ENCODE measurements at regions not wholly inside any gene's neighbourhood (a gene's known extent, or its start where the extent isn't known, plus 50 kb on each side); places are given as distances from the start of the nearest gene placed in this dataset.

DNA sequence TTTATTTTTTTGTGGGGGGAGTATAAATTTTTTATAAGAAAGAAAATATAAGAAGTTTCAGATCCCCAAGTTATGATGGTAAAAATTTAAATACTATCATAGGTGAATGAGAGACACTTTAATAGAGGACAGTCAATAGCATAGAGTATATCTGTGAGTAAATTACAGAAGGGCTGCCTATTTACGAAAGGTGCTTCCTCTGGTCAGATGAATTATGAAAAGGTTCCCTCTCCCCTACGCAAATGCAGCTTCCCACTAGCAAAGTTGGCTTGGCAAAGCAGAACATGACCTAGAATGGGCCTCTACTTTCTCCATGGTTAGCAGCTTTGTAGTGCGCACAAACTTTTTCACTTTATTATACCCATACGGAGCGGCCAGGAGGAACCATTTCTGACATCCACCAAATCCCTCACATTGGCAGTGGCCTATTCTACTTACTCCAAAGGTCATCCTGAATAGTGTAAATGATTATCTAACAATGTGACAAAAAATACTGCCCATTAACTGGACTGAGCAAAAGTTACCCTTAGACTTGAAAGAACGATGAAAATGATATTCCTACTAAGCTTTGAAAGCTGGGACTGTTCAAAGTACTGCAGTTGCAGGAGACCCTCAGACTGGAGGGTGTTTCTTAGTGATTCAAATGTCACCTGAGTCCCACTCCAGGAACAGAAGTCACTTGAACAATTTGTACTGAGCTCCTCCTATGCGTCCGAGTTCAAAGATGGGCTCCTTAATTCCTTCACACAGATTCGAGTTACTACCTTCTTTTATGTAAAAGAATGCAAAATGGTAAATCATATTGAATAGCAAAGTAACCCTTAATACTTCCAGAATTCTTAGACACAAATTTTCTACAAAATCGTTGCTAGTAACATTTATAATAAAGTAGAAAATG, 148.5 kb downstream of the NOL4 start:
- FAIRE-seq (no peak), DNase-seq (ENCODE audit: low spot score) (no peak)

DNA sequence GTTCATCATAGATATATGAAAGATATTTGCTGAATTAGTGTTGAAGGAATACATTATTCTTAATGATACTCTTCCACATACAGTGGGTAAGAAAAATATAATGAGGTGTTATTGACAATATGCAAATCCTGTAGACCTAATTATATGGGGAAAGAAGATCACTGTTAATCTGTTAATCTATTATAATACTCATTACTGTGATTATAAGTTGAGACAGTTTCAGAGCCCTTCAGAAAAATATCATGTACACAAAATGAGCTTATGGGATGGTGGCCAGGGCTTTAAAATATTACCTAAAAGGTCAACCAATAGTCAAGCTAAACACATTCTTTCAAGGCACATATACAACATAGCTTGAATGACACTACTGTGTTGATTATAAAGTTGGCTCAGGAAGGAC, 163.5 kb downstream of the NOL4 start:
- FAIRE-seq (no peak), DNase-seq (ENCODE audit: low spot score) (no peak)

DNA sequence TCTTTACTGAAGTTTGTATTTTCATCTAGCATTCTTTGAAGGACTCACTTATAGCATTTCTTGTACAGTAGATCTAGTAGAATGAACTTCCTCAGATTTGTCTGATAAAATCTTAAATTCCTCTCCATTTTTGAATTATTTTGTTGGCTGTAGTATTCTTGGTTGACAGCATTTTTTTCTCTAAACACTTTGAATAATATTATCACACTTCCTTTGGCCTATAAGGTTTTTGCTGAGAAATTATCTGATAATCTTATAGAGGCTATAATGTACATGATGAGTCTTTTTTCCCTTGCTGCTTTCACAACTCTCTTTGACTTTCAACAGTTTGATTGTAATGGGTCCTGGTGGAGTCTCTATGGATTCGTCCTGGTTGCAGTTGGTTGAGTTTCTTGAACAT, 169.5 kb downstream of the NOL4 start:
- FAIRE-seq (no peak), DNase-seq (ENCODE audit: low spot score) (no peak)

DNA sequence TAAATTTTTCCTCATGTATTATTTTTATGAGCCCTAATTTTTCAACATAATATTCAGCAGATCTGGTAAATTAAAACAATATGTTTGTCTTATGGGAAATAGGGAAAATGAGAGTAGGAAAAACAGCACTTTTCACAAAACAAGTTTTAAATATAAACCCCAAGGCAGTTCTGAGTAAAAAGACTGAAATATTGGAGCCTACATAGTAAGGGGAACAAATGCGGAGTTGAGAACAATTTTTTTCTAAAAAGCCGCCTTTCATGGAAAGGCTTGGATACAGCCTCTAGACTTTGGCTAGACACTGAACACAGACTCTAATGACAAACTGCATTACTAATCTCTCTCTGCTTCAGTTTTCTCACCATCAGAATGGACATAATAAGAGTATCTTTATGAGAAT, 174.1 kb downstream of the NOL4 start:
- no peak for DNase-seq (ENCODE audit: low spot score)
- no peak for FAIRE-seq

DNA sequence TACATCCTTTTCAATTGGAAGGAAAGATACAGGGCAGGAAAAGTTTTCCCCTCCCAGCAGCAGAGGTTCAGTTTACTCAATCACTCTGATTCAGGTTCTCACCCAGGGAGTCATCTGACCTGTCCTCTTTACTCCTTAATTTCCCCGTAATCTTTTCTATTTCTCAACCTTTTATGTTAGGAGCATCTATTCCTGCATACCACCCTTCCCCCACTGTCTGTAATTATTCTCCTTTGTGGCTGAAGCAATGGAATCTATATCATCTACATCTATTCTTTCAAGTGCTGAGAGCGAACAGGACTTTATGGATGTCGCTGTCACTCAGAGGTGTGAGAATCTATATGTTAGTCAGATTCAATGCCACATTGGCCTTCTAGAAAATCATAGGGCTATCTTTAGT, 175.2 kb downstream of the NOL4 start:
- DNase-seq (ENCODE audit: low spot score): no peak
- no peak for FAIRE-seq

DNA sequence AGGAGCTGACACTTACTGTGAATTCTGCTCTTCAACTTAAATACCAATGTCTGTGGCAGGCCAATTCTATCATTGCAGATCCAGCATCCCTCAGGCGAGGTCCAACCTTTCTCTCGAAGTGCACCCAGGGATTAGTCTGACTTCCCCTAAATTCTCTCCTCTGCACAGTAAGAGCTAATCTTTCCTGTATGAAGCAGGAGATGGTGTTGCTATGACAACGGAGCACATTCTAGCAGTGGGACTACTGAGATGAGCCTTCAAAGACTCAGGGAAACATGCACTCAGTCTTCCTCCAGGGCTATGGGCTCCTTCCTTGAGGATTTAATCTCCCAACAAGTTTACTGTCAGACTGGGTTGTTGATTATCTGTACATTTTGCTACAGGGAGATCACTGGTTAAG, 176.3 kb downstream of the NOL4 start:
- no peak for FAIRE-seq

DNA sequence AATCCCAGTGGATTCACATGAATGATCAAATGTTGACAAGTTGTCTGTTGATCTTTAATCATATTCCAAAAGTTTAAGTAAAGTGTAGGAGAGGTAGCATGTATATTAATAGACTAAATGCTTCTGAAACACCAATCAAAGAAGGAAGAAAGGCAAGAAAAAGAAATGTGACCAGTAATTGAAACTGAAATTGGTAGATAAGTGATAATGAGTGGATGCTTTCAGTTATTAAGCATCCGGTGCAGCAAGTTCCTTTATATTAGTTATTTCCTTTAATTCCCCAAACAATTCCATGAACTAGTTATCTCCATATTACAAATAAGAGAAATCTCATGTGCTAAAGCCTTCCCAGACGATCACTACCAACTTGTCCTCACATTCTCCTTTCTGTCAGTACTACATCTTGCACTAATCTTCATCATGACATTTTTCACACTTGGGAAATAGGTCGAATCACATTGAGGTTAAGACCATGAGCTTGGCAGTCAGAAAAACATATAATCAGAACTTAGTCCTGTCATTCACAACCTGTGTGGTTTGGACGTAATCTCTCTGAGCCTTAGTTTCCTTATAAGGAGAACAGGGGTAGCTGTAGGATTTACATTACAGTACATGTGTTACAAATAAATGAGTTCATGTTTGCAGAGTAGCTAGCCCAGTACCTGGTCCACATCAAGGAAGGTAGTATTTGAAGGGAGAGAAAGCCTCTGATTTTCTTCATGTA, 182.1 kb downstream of the NOL4 start:
- DNase-seq (ENCODE audit: low spot score) (no peak), FAIRE-seq (no peak)

More for the DNA sequence above, 176.3 kb downstream of the NOL4 start:
- no peak for DNase-seq (ENCODE audit: low spot score)

DNA sequence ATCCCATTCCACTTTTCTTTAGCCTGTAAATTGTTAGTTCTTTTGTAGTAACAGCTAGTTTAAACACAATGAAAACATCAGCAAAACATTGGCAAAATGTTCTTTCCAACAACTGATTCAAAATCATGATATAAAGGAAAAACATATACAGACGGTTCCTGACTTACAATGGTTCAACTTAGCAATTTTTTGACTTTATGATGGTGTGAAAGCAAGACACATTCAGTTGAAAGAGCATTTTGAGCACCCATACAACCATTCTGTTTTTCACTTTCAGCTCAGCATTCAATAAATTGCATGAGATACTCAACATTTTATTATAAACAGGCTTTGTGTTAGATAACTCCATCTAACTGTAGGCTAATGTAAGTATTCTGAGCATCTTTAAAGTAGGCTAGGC, 185.1 kb downstream of the NOL4 start:
- FAIRE-seq (no peak), DNase-seq (ENCODE audit: low spot score) (no peak)

DNA sequence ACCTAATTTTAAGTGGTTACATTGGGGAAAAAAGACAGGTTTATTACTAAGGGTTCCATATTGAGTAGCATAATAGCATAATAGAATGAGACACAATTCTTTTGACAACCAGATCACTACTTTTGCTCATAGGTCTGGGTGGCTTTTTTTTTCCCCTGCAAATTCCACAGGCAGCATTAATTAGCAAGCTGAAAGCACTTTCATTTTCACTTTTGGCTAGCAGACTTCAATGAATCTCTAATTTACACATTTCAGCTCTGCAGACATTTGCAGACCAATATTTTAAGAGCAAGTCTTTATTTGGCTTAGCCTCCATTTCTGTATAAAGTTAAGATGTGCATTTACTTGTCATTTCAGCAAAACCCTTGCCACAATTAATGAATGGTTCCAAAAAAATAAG, 185.5 kb downstream of the NOL4 start:
- DNase-seq (ENCODE audit: low spot score): no peak

DNA sequence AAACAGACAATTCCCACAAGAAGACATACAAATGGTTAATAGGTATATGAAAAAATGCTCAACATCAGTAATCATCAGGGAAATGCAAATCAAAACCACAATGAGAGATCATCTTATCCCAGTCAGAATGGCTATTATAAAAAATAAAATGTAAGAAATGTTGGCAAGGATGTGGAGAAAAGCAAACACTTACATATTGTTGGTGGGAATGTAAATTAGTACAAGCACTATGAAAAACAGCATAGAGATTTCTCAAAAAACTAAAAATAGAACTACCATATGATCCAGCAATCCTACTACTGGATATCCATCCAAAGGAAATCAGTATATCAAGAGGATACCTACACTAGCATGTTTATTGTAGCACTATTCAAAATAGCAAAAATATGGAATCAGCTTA, 186.6 kb downstream of the NOL4 start:
- no peak for DNase-seq (ENCODE audit: low spot score)
- no peak for FAIRE-seq

More for the DNA sequence above, 185.5 kb downstream of the NOL4 start:
- FAIRE-seq: no peak

DNA sequence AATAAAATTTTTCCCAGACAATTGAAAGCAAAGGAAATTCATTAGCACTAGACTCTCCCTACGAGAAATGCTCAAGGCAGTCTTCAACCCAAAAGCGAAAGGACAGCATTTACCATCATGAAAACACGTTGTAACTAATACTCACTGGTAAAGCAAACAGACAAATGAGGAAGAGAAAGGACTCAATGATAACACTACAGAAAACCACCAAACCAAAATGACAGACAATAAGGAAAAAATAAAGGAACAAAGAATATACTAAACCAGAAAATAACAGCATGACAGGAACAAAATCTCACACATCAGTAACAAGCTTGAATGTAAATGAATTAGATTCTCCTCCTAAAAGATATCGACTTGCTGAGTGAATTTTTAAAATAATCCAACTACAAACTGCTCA, 190.7 kb downstream of the NOL4 start:
- FAIRE-seq (no peak), DNase-seq (ENCODE audit: low spot score) (no peak)

DNA sequence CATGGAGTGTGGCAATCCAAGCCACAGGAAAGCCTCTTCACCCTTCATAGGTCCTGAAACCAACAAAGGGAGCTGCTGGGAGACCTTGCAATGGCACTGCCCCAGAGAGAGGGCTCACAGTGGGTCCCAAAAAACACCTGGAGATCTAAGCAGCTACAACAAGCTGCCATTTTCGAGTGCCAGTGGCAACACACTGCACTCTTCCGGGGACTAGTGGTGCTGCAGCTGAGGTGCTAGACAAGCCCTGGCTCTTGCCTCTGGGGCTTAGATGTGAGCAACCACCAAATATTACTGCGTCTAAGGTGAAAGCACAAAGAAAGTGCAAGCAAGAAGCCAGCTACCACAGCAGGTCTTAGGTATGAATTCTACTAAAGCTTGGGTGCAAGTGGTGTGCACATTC, 192.9 kb downstream of the NOL4 start:
- no peak for DNase-seq (ENCODE audit: low spot score)
- no peak for FAIRE-seq

DNA sequence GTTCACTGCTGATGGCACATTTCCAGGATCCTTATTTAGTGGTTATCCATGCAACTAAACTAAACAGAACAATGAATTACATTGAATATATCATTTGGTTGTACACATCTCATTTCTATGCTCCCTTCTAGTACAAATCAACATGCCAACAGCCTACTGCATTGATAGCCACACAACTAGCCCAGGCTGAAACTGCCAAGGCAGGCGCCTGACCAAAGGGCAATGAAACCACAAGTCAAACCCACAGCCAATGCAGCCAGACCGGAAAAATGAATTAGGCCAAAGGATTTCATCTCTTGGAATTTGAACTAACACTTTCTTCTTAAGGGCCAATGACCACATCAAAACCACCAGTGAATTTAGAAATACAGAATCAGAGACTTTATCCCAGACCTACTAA, 196.4 kb downstream of the NOL4 start:
- FAIRE-seq (no peak), DNase-seq (ENCODE audit: low spot score) (no peak)

DNA sequence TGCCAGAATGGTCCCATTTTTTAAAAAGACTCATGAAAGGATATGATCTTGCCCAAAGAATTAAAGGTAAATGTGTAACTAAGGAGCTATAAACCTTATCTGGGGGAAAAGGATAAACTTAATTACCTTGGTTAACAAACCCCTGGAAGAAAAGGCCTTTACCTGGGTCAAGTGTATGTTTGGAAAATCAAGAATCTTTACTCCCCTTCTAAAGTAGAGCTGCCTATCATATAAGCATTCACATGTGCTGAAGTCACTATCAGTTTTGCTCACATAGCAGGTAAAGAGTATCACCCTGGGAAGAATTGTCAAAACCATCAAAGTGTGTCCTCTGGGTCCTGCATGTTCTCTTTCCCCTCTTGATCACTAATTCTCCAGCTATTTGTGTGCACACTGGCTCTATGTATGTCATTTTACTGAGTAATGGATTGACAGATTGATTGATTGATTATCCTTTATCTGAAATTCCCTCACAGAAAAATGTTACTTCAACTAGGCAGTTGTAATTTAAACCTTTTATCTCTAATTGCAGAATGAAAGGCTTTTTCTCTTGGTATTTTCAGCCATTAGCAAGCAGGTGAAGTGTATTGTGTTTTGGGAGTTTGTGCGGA, 199.4 kb downstream of the NOL4 start:
- DNase-seq (ENCODE audit: low spot score) (no peak), FAIRE-seq (no peak)

DNA sequence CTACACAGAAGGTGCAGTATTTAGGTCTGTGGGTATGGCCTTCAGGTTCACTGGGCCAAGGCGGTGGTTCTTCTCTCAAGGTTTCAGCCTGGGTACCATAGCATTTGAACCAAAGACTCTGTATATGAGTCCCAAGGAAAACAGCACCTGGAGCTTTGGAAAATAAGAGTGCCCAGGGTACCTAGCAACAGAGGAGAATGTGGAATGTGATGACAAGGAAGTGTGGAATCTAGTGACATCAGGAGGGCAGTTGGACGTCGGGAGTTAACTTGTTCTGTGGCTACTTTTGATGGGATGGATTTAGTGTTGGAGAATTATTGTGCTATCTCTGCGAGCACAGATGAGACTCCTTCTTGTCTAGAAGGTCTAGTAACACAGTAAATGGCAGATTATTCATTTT, 201.2 kb downstream of the NOL4 start:
- peak; percentile 11 for DNase-seq (ENCODE audit: low spot score)

DNA sequence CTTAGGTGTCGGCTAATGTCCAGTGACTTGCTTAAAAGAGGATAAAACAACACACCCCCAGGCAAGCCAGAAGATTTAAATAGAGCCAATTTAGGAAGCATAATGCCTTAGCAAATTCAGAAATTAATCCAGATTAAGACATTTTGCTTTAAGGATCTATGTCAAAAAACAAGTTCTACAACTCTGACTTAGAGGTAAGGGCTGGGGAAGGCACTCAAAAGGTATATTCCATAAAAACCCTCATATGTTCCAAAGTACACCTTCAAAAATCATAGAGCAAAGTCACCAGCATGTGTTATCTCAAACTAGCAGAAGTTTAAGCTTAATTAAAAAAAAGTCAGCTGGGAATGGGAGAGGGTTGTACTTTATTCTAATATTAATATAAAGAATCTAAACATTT, 206.4 kb downstream of the NOL4 start:
- DNase-seq (ENCODE audit: low spot score): no peak
- FAIRE-seq: no peak

More for the DNA sequence above, 201.2 kb downstream of the NOL4 start:
- FAIRE-seq: no peak

DNA sequence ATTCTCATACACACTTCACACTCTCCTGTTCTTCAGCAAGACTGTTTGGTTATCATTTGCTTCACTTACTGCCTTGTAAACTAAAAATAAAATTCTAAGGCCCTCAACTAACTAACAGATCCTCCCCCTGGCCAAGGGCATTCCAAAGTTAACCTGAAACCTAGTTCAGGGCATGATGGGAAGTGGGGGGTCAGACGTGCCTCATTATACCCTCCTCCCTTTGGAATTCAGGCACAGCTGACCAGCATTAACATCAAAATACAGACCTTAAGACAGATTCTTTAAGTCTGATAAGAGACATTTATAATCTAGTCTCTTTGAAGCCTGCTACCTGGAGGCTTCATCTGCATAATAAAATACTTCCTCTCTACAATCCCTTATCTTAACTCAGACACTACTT, 221.0 kb downstream of the NOL4 start:
- DNase-seq (ENCODE audit: low spot score) (no peak), FAIRE-seq (no peak)

DNA sequence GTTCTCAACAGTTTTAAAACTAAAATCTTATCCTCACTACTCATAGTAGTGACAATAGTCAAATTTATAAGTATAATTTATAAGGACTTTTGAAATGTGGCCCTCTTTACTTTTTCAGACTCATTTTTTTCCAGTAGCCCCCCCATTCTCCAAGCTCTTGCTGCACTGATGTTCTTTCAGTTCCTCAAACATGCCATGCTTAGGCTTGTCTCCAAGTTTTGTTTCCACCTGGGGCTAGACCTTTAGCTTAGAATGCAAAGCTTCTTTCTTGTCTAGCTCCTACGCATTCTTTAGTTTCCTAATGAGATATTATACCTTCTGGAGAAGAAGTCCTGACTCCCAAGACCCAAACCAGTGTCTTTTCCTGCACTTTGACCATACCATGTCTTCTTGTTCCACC, 222.6 kb downstream of the NOL4 start:
- no peak for FAIRE-seq
- no peak for DNase-seq (ENCODE audit: low spot score)

DNA sequence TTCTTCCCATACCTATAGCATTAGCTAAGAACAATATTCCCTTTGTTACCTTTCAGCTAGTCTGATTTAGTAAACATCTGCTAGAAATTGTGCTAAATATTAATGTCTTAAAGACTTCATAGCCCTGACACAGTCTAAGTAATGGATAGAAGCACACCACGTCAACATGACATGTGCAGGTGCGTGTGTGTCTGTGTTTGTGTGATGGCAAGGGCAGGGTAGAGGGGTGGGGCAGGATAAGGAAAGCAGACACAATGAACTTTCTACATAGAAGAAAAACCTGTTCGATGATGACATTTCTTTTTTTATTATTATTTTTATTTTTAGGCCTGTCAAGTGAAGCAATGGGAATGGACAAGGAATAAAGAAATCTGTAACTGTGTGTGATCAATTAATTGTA, 223.3 kb downstream of the NOL4 start:
- no peak for DNase-seq (ENCODE audit: low spot score)
- FAIRE-seq: no peak

DNA sequence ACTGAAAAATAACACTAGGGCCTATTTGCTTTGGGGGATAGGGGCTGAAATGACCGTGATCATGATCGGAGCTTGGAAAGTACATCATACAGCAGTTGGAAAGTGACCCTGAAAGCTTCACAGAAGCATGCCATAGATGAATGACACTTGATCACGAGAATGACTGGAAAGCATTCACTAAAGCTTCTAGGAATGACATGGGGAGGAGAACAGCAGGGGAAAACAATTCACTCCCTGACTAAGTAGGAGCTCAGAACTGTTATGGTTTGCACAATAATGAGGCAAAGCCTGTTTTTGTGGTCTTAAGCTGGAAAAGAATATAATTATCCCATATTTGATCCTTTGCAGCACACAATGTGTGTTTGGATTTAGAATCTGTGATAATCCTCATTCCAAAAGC, 237.5 kb downstream of the NOL4 start:
- no peak for FAIRE-seq

DNA sequence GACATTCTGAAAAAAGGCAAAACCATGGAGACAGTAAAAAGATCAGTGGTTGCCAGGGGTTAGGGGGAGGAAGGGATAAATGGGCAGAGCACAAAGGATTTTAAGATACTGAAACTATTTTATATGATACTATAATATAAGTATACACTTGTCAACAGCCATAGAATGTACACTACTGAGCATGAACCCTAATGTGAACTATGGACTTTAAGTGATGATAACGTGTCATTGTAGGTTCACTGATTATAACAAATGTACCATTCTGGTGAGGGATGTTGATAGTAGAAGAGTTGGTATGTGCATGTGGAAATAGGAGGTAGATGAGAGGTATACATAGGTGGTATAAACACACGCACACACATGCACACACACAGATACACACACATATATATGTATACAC, 241.6 kb downstream of the NOL4 start:
- DNase-seq (ENCODE audit: low spot score) (no peak), FAIRE-seq (no peak)

More for the DNA sequence above, 237.5 kb downstream of the NOL4 start:
- no peak for DNase-seq (ENCODE audit: low spot score)

DNA sequence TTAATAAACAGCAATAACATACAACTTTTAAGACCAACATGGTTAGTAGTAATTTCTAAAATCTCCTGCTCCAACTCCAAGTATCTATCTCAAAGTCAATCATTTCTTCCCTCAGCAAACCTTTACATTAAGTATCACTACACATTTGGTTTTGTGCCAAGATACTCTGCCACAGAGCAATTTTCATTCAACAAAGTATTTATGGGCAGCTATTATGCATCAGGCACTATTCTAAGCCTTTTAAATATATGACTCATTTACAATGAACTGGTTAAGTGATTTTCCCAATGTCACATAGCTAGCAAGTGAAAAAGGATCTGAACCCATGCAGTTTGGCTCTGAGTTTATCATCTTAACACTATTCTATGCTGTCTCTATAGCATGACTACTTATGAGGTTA, 264.3 kb downstream of the NOL4 start:
- DNase-seq (ENCODE audit: low spot score): no peak
- FAIRE-seq: no peak
